Mesenchymal stem cell (in vitro differentiated cells and primary cell): ENCODE measurements at regions not wholly inside any gene's neighbourhood (a gene's known extent, or its start where the extent isn't known, plus 50 kb on each side); places are given as distances from the start of the nearest gene placed in this dataset.

Experiments
- DNase-seq: peaks from one replicate; pipeline ENCODE4 v3.0.0-alpha.2; 2013
- H2AFZ ChIP-seq: one replicate; pipeline ENCODE4 v1.6.1; 2013; ENCODE audit warnings: low read depth, mild to moderate bottlenecking, control low read depth, inconsistent platforms, low read length, moderate library complexity
- H2AK5ac ChIP-seq: 2 replicates; pipeline ENCODE4 v1.6.1; 2013; ENCODE audit warnings: low read length, moderate library complexity, mild to moderate bottlenecking, inconsistent platforms; ENCODE audit not compliant: severe bottlenecking
- H2BK120ac ChIP-seq: one replicate; pipeline ENCODE4 v1.6.1; 2013; ENCODE audit warnings: low read depth, mild to moderate bottlenecking, inconsistent platforms, low read length, moderate library complexity
- H2BK12ac ChIP-seq, 2 experiments: one replicate each; pipeline ENCODE4 v1.6.1; 2013; ENCODE audit warnings: inconsistent platforms in 2 of 2, low read length in 2 of 2, mild to moderate bottlenecking in 2 of 2, moderate library complexity in 2 of 2, control low read depth in 1 of 2
- H2BK15ac ChIP-seq: one replicate; pipeline ENCODE4 v1.6.1; 2013; ENCODE audit warnings: mild to moderate bottlenecking, low read depth, inconsistent platforms; ENCODE audit not compliant: poor library complexity, severe bottlenecking
- H2BK5ac ChIP-seq: 2 replicates; pipeline ENCODE4 v1.6.1; 2013; ENCODE audit warnings: low read depth, mild to moderate bottlenecking, low read length, control low read depth, inconsistent platforms; ENCODE audit not compliant: poor library complexity, severe bottlenecking
- H3K14ac ChIP-seq, 2 experiments: one replicate each; pipeline ENCODE4 v1.6.1; 2013; ENCODE audit warnings: inconsistent platforms in 2 of 2, low read length in 2 of 2, control low read depth in 1 of 2, mild to moderate bottlenecking in 1 of 2, moderate library complexity in 1 of 2
- H3K18ac ChIP-seq, 2 experiments: one replicate each; pipeline ENCODE4 v1.6.1; 2013; ENCODE audit warnings: inconsistent platforms in 2 of 2, low read length in 2 of 2, control low read depth in 1 of 2, low read depth in 1 of 2, mild to moderate bottlenecking in 1 of 2
- H3K23ac ChIP-seq, 2 experiments: one replicate each; pipeline ENCODE4 v1.6.1; 2013; ENCODE audit warnings: inconsistent platforms in 2 of 2, low read length in 2 of 2, mild to moderate bottlenecking in 2 of 2, moderate library complexity in 2 of 2, control low read depth in 1 of 2
- H3K27ac ChIP-seq: 2 replicates; pipeline ENCODE4 v1.5.1; 2013; ENCODE audit warnings: mild to moderate bottlenecking, moderate library complexity, low read length, control low read depth, inconsistent platforms; ENCODE audit not compliant: poor library complexity, severe bottlenecking
- H3K27me3 ChIP-seq, 2 experiments: 2 replicates each; pipeline versions ENCODE4 v1.6.1 to v1.7.0; 2013; ENCODE audit warnings: low read length in 2 of 2, mild to moderate bottlenecking in 2 of 2, moderate library complexity in 2 of 2, control low read depth in 1 of 2, inconsistent platforms in 1 of 2; ENCODE audit not compliant: control insufficient read depth in 1 of 2, insufficient read depth in 1 of 2
- H3K36me3 ChIP-seq, 2 experiments: 2 replicates each; pipeline versions ENCODE4 v1.6.1 to v1.7.0; 2013; ENCODE audit warnings: low read length in 2 of 2, control low read depth in 1 of 2, inconsistent platforms in 1 of 2, low read depth in 1 of 2, mild to moderate bottlenecking in 1 of 2; ENCODE audit not compliant: insufficient read depth in 2 of 2, control insufficient read depth in 1 of 2
- H3K4ac ChIP-seq, 2 experiments: one replicate each; pipeline ENCODE4 v1.6.1; 2013; ENCODE audit warnings: inconsistent platforms in 2 of 2, low read length in 2 of 2, mild to moderate bottlenecking in 2 of 2, moderate library complexity in 2 of 2, control low read depth in 1 of 2, low read depth in 1 of 2
- H3K4me1 ChIP-seq: 2 replicates; pipeline ENCODE4 v1.6.1; 2013; ENCODE audit warnings: low read depth, low read length, control low read depth; ENCODE audit not compliant: control insufficient read depth, insufficient read depth
- H3K4me2 ChIP-seq: 2 replicates; pipeline ENCODE4 v1.6.1; 2013; ENCODE audit warnings: low read length, mild to moderate bottlenecking, inconsistent platforms; ENCODE audit not compliant: poor library complexity, severe bottlenecking
- H3K4me3 ChIP-seq, 2 experiments: 2 replicates each; pipeline versions ENCODE4 v1.5.1 to v1.7.0; 2013; ENCODE audit warnings: low read length in 2 of 2, mild to moderate bottlenecking in 2 of 2, control low read depth in 1 of 2, low read depth in 1 of 2; ENCODE audit not compliant: insufficient read depth in 1 of 2
- H3K79me1 ChIP-seq: replicated peaks from 2 replicates; pipeline ENCODE4 v1.6.1; 2013; ENCODE audit warnings: mild to moderate bottlenecking, control low read depth, low read length, inconsistent platforms; ENCODE audit not compliant: poor library complexity, severe bottlenecking
- H3K9ac ChIP-seq: 2 replicates; pipeline ENCODE4 v1.7.0; 2013; ENCODE audit warnings: mild to moderate bottlenecking, low read length, moderate library complexity
- H3K9me3 ChIP-seq: 2 replicates; pipeline ENCODE4 v1.7.0; 2013; ENCODE audit warnings: mild to moderate bottlenecking, low read length; ENCODE audit not compliant: control insufficient read depth
- H4K8ac ChIP-seq: one replicate; pipeline ENCODE4 v1.6.1; 2013; ENCODE audit warnings: inconsistent platforms, mild to moderate bottlenecking, low read length, moderate library complexity
- H4K91ac ChIP-seq: one replicate; pipeline ENCODE4 v1.6.1; 2013; ENCODE audit warnings: mild to moderate bottlenecking, low read length, inconsistent platforms
- WGBS: methylation state at CpG from one replicate; pipeline ENCODE4 v1.1.7; 2013; ENCODE audit warnings: mixed read lengths; 5-methylcytosine and 5-hydroxymethylcytosine counted together

DNA sequence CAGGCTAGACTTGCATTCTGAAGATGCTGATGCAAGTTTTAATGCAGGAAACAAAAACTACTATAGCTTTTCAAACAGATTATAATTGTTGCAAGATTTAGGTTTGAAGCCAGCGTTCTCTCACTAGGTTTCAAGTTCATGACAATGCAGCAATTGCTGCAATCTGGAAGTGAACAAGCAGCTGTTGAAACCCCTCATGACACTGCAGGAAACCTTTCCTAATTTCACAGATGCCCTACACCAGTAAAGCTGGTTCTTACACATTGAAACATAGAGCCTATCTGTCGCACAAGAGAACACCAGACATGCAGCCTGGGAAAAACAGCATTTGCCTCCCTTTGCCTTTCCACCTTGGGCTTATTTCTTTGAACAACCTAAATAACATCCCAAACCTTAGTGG lies 1737.2 kb upstream of the MIR17HG start:
- H2AFZ ChIP-seq = no peak overlapping the region
- WGBS = 91% methylated on average over 2 of the region's 2 CpGs
- H3K27ac ChIP-seq = no peak overlapping the region

DNA sequence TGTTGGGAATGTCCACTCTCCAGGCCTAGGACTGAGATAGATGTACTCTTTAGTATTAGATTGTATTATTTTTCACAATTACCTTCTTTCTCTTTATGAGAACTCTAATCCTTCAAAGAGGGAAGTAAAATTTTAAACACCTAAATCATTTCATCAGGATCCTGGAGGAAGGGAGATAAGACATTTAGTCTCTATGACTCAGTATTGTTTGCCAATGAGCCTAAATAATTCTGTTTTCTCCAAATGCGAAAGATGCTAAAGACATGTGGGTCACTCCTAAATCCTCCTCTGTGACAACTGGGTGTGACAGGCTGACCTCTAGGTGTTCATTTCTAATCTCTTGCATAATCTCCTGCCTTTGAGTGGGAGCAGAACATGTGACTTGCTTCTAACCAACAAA lies 1736.6 kb upstream of the MIR17HG start:
- no peak overlapping the region for H4K8ac ChIP-seq
- no peaks in the 10 kb centered on the region for H3K79me1 ChIP-seq
- DNase-seq = no peak
- no peak overlapping the region for H2BK15ac ChIP-seq
- no peak overlapping the region for H3K23ac ChIP-seq
- no peak overlapping the region for H3K27ac ChIP-seq
- no peak overlapping the region for H3K4ac ChIP-seq
- H2BK5ac ChIP-seq = no peak overlapping the region
- no peak overlapping the region for H4K91ac ChIP-seq
- no peak overlapping the region for H3K9ac ChIP-seq
- H2AK5ac ChIP-seq = no peak overlapping the region
- H3K4me2 ChIP-seq = no peak overlapping the region
- no peaks in the 10 kb centered on the region for H3K4me1 ChIP-seq
- WGBS = 83% methylated on average over 1 of the region's 1 CpG
- H2BK12ac ChIP-seq = no peak overlapping the region
- H2AFZ ChIP-seq = no peak overlapping the region
- no peaks in the 10 kb centered on the region for H3K36me3 ChIP-seq
- peaks cover 5% of the 10 kb centered on the region for H3K9me3 ChIP-seq
- no peak overlapping the region for H2BK120ac ChIP-seq
- no peak overlapping the region for H3K14ac ChIP-seq
- no peak overlapping the region for H3K4me3 ChIP-seq
- no peak overlapping the region for H3K18ac ChIP-seq
- H3K27me3 ChIP-seq = no peaks in the 10 kb centered on the region

More for the DNA sequence above, 1737.2 kb upstream of the MIR17HG start:
- H2BK12ac ChIP-seq = no peak overlapping the region
- H3K9me3 ChIP-seq = peaks cover 5% of the 10 kb centered on the region
- DNase-seq = no peak
- H3K4me1 ChIP-seq = no peaks in the 10 kb centered on the region
- H3K18ac ChIP-seq = no peak overlapping the region
- no peak overlapping the region for H2AK5ac ChIP-seq
- no peak overlapping the region for H3K4me2 ChIP-seq
- no peak overlapping the region for H3K4me3 ChIP-seq
- H3K9ac ChIP-seq = no peak overlapping the region
- H3K36me3 ChIP-seq = no peaks in the 10 kb centered on the region
- H3K23ac ChIP-seq = no peak overlapping the region
- no peak overlapping the region for H4K8ac ChIP-seq
- no peaks in the 10 kb centered on the region for H3K27me3 ChIP-seq
- no peak overlapping the region for H2BK5ac ChIP-seq
- no peak overlapping the region for H2BK15ac ChIP-seq
- H3K79me1 ChIP-seq = no peaks in the 10 kb centered on the region
- no peak overlapping the region for H3K14ac ChIP-seq
- no peak overlapping the region for H3K4ac ChIP-seq
- no peak overlapping the region for H2BK120ac ChIP-seq
- H4K91ac ChIP-seq = no peak overlapping the region

DNA sequence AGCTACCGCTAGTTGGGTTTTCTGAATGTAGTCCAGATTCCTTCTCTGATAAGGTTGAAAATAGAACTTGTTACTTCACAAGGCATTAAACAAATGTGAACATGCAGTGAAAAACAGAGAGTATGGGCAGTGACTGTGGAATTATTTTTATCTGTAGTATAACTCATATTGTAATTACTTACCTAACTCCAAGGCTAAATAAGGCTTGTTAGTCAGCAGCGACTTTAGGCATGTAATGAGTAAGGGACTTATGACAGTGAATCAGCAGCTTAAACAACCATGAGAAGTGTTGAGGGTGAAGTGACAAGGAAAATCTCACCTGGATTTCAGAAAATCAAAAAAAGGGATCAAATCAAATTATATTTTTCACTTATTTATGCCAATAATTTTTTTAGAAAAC lies 1719.5 kb upstream of the MIR17HG start:
- Histone ChIP-seq H2BK5ac (no peak overlapping the region), H3K4me2 (no peak overlapping the region), H3K4me3 (no peak overlapping the region), H3K27ac (no peak overlapping the region), H3K79me1 (no peaks in the 10 kb centered on the region), H2BK12ac (no peak overlapping the region), H3K36me3 (no peaks in the 10 kb centered on the region), H3K9me3 (no peaks in the 10 kb centered on the region), H2BK15ac (no peak overlapping the region), H3K27me3 (no peaks in the 10 kb centered on the region), H4K91ac (no peak overlapping the region), H4K8ac (no peak overlapping the region), H2AK5ac (no peak overlapping the region), H3K4me1 (no peaks in the 10 kb centered on the region), H3K23ac (no peak overlapping the region), H3K14ac (no peak overlapping the region), H2BK120ac (no peak overlapping the region), H3K18ac (no peak overlapping the region), H2AFZ (no peak overlapping the region), H3K9ac (no peak overlapping the region), H3K4ac (no peak overlapping the region)
- DNase-seq = peak; percentile 4
- 100% methylated on average over 1 of the region's 2 CpGs for WGBS

DNA sequence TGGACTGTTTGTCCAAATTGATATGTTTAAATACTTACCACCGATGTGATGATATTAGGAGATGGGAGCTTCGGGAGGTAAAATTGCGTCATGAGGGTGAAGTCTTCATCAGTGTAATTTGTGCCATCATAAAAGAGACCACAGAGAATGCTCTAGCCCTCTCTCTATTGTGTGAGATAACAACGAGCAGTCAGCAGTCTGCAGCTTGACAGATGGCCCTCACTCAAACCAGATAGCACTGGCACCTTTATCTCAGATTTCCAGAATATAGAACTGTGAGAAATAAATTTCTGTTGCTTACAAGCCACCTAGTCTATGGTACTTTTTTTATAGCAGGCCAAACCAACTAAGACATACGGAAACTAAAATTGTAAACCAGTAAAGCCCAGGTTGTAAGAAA lies 1718.9 kb upstream of the MIR17HG start:
- no peak overlapping the region for H3K23ac ChIP-seq
- 92% methylated on average over 5 of the region's 5 CpGs for WGBS

More for the DNA sequence above, 1718.9 kb upstream of the MIR17HG start:
- no peaks in the 10 kb centered on the region for H3K27me3 ChIP-seq
- H3K36me3 ChIP-seq = no peaks in the 10 kb centered on the region
- no peak overlapping the region for H3K9ac ChIP-seq
- no peak overlapping the region for H3K4me3 ChIP-seq
- no peak overlapping the region for H3K4ac ChIP-seq
- no peak for DNase-seq
- H2BK120ac ChIP-seq = no peak overlapping the region
- H2AK5ac ChIP-seq = no peak overlapping the region
- no peak overlapping the region for H2AFZ ChIP-seq
- H3K18ac ChIP-seq = no peak overlapping the region
- no peak overlapping the region for H4K8ac ChIP-seq
- H2BK15ac ChIP-seq = no peak overlapping the region
- H3K4me1 ChIP-seq = no peaks in the 10 kb centered on the region
- H2BK12ac ChIP-seq = no peak overlapping the region
- H3K79me1 ChIP-seq = no peaks in the 10 kb centered on the region
- H3K27ac ChIP-seq = no peak overlapping the region
- no peaks in the 10 kb centered on the region for H3K9me3 ChIP-seq
- H3K4me2 ChIP-seq = no peak overlapping the region
- H4K91ac ChIP-seq = no peak overlapping the region
- H3K14ac ChIP-seq = no peak overlapping the region
- H2BK5ac ChIP-seq = no peak overlapping the region
